Activated CD4-positive, alpha-beta T cell treated with anti-CD3 and anti-CD28 coated beads, Interleukin-2, amount 50 U/mL, for 1 hour (primary cell): ENCODE measurements at regions not wholly inside any gene's neighbourhood (a gene's known extent, or its start where the extent isn't known, plus 50 kb on each side); places are given as distances from the start of the nearest gene placed in this dataset.
"Not testable (repeated sequence)": the region's sequence is repeated elsewhere in the genome, so short reads cannot be mapped to it uniquely, and the experiment has no call there.

Experiments
- DNase-seq: peaks from one replicate; pipeline ENCODE4 v3.0.0-alpha.2; 2020

GRCh38 chr1:189619682-189620332, 857.9 kb downstream of the BRINP3 start:
- no peak for DNase-seq

DNA sequence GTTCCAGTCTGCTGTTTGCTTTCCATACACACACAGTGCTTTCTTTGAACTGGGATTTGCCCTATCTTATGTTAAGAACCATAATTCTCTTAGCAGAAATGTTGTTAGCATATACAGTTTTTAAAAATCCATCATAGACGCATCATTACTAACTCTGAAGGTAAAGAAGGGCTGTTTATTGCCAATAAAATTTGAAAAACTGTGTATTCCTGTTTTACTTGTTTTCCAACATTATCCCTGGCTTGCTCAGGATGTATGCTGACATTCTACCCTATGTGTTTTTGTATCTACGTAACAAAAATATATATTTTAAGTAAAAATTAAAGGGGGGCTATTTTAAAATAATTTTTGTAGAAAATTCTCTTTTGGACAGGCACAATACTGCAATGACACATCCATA, 857.2 kb downstream of the BRINP3 start:
- DNase-seq = no peak

DNA sequence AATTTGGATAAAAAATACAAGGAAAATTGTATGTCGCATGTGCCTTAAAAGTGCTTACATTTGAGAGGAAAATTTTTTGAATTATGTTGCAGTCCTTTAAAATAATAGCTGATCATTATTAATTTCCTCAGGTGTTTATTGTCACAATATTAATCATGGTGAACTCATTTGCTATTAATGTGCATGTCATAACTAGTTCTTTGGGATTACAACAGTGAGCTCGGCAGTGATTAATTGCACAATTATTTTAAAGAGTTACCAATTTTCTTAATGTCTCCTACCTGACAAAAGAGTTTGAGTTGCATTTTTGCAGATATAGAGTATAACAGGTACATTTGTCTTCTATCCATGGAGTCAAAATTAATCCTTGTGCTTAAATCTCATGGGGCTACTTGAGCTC, 854.3 kb downstream of the BRINP3 start:
- DNase-seq = no peak

DNA sequence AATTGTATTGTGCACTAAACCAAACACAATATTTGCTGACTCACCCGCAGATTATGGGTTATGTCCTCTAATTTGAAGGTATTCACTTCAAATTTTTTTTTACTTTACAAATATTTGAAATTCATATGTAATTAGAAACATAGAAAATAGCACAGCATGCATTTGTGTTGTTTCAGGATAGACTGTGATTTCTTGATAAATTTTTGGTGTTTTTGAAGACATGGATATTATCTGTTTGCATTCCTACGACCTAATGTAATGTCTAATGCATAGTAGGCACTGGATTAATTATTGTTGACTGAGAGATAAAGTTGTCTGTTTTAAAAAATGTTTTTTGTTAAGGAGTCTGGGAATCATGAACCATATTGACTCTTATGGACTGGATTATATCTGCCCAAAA, 850.2 kb downstream of the BRINP3 start:
- DNase-seq = no peak

DNA sequence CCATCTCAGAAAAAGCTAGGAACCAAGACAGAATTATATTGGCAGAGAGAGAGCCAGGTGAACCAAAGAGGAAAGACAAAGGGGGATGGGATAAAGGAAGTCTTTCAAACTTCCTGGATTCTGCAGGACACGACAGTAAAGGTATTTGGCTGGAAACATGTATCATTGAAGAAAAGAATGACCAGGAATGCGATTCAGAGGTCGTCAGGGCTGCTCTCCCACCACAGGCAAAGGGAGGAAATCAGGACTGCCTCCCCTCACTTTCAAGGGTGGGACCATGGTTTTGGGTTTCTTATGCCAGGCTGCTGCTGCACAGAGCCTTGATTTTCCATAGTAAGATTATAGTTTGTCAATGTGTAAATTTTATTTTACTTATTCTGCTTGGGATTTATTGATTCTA, 848.8 kb downstream of the BRINP3 start:
- no peak for DNase-seq

DNA sequence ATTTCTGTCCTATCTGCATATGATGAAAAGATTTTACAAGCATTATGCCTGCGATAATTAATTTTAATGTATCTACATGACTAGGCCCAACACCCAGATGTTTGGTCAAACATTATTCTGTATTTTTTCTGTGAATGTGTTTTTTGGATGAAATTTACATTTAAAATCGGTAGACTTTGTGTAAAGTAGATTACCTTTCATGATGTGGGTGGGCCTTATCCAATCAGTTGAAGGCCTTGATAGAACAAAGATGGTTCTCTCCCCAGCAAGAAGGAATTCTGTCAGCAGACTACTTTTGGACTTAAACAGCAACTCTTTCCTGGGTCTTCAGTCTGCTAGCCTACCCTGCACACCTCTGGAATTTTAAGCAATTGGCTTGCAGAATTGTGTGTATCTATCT, 844.0 kb downstream of the BRINP3 start:
- no peak for DNase-seq

DNA sequence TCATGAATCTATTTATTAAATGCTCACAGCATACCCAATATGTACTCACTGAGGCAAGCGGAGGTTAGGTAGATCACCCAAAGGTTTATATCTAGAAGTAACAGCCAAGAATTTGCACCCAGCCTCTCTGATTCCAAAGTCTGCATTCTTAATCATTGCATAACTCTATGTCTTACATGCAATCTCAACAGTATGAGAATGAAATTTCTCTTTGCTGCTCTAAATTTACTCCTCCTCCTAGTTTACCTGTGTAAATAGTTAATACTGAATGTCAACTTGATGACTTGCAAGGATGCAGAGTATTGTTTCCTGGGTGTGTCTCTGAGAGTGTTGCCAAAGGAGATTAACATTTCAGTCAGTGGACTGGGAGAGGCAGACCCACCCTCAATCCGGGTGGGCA, 840.6 kb downstream of the BRINP3 start:
- no peak for DNase-seq

DNA sequence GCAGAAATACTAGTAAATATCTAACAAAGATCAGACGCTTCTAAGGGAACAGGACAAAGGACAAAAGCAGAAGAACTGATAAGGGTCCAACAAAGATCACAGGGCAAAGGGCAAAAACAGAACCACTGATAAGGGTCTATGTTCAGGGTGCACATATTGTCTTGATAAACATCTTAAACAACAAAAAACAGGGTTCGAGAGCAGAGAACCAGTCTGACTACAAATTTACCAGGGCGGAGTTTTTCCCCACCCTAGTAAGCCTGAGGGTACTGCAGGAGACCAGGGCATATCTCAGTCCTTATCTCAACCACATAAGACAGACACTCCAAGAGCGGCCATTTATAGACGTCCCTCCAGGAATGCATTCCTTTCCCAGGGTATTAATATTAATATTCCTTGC, 833.5 kb downstream of the BRINP3 start:
- not testable (repeated sequence) for DNase-seq

- no peak for DNase-seq
Measured at GRCh38 chr1:189644970-189645369, 832.7 kb downstream of the BRINP3 start.

DNA sequence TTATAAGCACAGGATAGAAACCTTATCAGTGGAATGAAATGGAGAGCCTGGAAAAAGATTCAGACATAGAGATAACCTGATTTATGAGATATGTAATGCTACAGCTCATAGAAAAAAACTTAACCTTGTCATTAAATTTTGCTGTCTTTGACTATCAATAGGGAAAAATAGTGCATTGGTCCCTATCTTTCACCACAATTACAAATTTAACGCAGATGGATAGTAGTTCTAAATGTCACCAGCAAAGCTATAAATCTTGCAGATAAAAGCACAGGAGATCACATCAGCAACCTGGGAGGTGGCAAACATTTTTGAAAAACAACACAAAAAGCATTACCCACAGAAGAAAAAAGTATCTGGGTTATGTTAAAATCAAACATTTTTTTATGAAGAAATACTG, 831.6 kb downstream of the BRINP3 start:
- no peak for DNase-seq

DNA sequence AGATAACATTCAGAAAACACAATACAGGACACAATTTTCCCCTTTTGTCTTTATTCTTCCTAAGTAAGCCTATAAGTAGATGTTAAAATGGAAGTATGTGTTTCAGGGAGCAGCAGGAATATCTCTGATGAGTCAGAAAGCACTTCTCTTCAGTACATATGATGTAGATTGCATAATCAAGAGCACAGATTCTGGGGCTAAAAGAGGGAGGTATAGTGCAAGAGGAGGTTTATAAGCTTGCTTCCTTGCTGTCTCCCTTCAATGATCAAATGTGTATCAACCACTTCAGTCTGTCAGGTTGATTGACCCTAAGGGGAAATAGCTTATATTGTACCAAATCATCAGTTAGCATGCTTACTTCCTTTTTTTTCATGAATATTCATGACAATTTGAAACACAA, 822.8 kb downstream of the BRINP3 start:
- DNase-seq = no peak

DNA sequence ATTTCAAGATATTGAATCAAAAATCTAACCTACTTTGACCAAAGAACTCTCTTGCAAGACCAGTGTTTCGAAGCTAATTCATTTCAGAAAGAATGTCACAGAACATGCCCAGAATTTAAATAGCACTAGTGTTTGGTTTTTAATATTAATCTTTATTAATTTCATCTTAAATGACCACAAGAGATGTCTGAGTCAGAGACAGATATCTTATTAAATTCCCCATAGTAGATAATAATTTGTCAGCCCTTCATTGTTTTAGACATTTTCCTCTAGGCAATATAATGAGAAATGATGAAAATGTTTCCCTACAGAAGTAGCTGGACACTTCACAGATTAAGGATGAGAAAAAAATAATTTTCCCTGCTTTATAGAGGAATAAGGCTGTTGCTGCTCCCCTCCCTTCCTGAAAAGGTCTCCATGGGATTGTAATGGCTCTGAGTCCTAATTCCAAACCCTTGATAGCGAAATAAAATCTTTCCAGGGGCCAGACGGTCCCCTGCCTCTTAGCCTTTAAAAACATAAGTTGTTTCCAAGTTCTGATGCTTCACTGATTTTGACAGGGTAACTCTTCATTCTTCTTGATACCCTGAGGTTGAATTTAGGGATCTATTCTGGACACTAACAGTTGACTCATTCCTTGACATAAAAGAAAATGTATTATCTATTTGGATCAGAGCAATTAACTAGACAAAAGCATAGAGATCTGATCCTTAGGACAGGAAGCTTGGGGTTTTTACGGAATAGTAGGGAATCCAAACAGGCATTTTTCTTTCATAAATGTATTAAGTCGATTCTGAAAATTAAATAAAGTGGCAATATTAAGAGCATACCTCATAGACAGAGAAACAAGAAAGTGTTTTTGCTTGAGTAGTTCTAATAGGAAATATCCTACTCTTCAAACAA, 820.8 kb downstream of the BRINP3 start:
- DNase-seq = no peak

- no peak for DNase-seq
Measured at GRCh38 chr1:189657715-189658114, 819.9 kb downstream of the BRINP3 start.

DNA sequence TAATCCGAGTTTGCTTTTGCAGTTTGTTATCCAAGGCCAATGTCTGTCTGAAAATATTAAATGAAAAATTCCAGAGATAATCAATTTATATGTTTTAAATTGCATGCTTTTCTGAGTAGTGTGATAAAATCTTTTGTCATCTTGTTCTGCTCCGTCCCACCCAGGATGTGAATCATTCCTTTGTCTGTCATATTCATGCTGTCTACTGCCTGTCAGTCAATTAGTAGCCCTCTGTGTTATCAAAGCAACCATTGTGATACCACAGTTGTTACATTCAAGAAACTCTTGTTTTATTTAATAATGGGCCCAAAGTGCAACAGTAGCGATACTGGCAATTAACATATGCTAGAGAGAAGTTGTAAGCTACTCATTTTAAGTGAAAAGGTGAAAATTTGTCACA, 819.3 kb downstream of the BRINP3 start:
- DNase-seq = no peak

GRCh38 chr1:189659731-189660130, 817.9 kb downstream of the BRINP3 start:
- DNase-seq = no peak

DNA sequence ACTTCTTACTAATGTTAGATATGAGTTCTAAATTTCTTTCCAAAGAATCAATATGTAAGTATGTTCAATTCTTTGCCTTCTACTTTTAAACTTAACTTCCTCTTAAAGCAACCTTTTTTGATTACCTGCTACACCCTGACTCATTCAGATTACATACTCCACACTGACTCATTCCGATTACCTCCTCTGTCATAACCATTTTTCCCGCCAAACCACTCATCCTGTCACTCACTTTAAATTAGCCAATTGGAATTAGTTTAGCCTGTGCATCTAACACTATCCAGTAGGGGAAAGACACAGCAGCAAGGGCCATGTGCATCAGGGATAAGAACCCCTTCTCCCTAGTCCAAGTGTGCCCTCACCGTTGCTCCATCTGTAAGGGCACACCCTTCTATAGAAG, 815.5 kb downstream of the BRINP3 start:
- DNase-seq = no peak

DNA sequence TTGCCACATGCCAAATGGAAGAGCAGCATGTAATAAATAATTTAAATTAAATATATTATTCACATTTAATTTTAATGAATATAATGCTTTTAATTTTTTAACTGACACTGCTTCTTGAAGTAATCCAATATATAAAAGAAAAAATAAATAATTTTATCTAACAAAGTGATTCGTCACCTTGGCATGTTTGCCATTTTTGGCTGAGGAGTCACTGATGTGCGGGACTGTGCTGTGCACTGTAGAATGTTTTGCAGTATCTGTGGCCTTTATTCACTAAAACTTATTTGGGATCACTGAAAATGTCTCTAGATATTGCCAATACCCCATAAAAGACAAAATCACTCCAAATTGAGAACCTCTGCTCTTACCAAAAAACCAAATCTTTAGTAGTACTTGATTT, 807.8 kb downstream of the BRINP3 start:
- no peak for DNase-seq

- no peak for DNase-seq
Measured at GRCh38 chr1:189673217-189673616, 804.4 kb downstream of the BRINP3 start.

DNA sequence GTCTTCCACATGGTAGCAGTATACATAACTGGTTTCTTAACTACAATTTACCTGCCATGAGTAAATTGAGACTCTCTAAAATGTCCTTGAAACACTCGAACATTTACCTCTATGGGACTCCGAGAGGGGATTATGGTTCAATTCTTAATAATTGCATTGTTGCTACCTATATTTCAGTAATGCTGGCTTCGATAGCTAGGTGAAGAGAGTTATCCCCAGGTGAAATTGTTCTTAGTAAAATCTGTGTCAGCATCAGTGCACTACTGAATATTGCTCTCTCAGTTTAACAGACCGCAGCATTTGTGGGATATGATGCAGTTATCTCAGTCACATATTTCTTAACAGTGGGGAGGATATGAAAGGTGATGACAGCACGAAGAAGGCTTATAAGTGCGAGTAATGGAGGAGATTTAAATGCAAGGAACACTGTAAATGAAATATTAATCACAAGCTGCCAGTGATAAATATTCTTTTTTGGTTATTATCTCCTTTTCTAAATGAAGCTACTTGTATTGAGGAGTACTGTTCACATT, 801.9 kb downstream of the BRINP3 start:
- DNase-seq = no peak

GRCh38 chr1:189678779-189679178, 798.9 kb downstream of the BRINP3 start:
- no peak for DNase-seq

- no peak for DNase-seq
Measured at GRCh38 chr1:189681252-189681919, 796.3 kb downstream of the BRINP3 start.

GRCh38 chr1:189682591-189682990, 795.1 kb downstream of the BRINP3 start:
- DNase-seq = no peak

- DNase-seq = no peak
Measured at GRCh38 chr1:189686288-189686687, 791.4 kb downstream of the BRINP3 start.

GRCh38 chr1:189693140-189693539, 784.5 kb downstream of the BRINP3 start:
- no peak for DNase-seq
